Activated CD4-positive, alpha-beta T cell treated with anti-CD3 and anti-CD28 coated beads, Interleukin-10, Interleukin-2, amounts not matched to agents 100 ng/mL and 50 ng/mL, durations not matched to agents 16 hours and 8 hours (primary cell): ENCODE measurements at regions not wholly inside any gene's neighbourhood (a gene's known extent, or its start where the extent isn't known, plus 50 kb on each side); places are given as distances from the start of the nearest gene placed in this dataset.

Experiments
- DNase-seq: peaks from one replicate; pipeline ENCODE4 v3.0.0-alpha.2; 2020

- DNase-seq = no peak
Measured at GRCh38 chr10:111522551-111522950, 445.7 kb downstream of the ADRA2A start.

- no peak for DNase-seq
Measured at GRCh38 chr10:111523016-111523415, 446.2 kb downstream of the ADRA2A start.

GRCh38 chr10:111524134-111524533, 447.3 kb downstream of the ADRA2A start:
- no peak for DNase-seq

- DNase-seq = no peak
Measured at GRCh38 chr10:111525696-111526095, 448.9 kb downstream of the ADRA2A start.

- DNase-seq = no peak
Measured at GRCh38 chr10:111531690-111532089, 454.9 kb downstream of the ADRA2A start.

GRCh38 chr10:111532139-111532538, 455.3 kb downstream of the ADRA2A start:
- DNase-seq = no peak

GRCh38 chr10:111539246-111539645, 462.4 kb downstream of the ADRA2A start:
- DNase-seq = no peak

- DNase-seq = no peak
Measured at GRCh38 chr10:111543854-111544253, 467.0 kb downstream of the ADRA2A start.

- DNase-seq = no peak
Measured at GRCh38 chr10:111545861-111546605, 469.2 kb downstream of the ADRA2A start.

GRCh38 chr10:111548084-111548726, 471.4 kb downstream of the ADRA2A start:
- DNase-seq = no peak

GRCh38 chr10:111551001-111551400, 474.2 kb downstream of the ADRA2A start:
- no peak for DNase-seq

GRCh38 chr10:111556666-111557065, 479.8 kb downstream of the ADRA2A start:
- no peak for DNase-seq

- no peak for DNase-seq
Measured at GRCh38 chr10:111558211-111558610, 481.4 kb downstream of the ADRA2A start.

- DNase-seq = no peak
Measured at GRCh38 chr10:111560027-111560426, 483.2 kb downstream of the ADRA2A start.

GRCh38 chr10:111561124-111561523, 484.3 kb downstream of the ADRA2A start:
- DNase-seq = no peak

GRCh38 chr10:111565542-111565941, 488.7 kb downstream of the ADRA2A start:
- no peak for DNase-seq

GRCh38 chr10:111578076-111578475, 501.2 kb downstream of the ADRA2A start:
- DNase-seq = no peak

GRCh38 chr10:111579473-111579872, 502.6 kb downstream of the ADRA2A start:
- no peak for DNase-seq

- DNase-seq = no peak
Measured at GRCh38 chr10:111590703-111591102, 513.9 kb downstream of the ADRA2A start.

- no peak for DNase-seq
Measured at GRCh38 chr10:111593578-111593977, 516.7 kb downstream of the ADRA2A start.

- DNase-seq = no peak
Measured at GRCh38 chr10:111595173-111595572, 518.3 kb downstream of the ADRA2A start.

GRCh38 chr10:111598433-111599059, 521.7 kb downstream of the ADRA2A start:
- DNase-seq = peak; percentile 61

- DNase-seq = no peak
Measured at GRCh38 chr10:111599943-111600342, 523.1 kb downstream of the ADRA2A start.

- no peak for DNase-seq
Measured at GRCh38 chr10:111600772-111601171, 523.9 kb downstream of the ADRA2A start.
